HEK293 (cell line): ENCODE measurements at regions not wholly inside any gene's neighbourhood (a gene's known extent, or its start where the extent isn't known, plus 50 kb on each side); places are given as distances from the start of the nearest gene placed in this dataset.

Experiments
- CTCF ChIA-PET: fragments of 350-600 bp; formaldehyde crosslinking; extraction: SDS; loops from one replicate; lab custom pipeline; 2021; ENCODE audit warnings: antibody characterized with exemption; lab: Yijun Ruan, JAX
- POLR2A ChIA-PET: fragments of 300-600 bp; formaldehyde crosslinking; extraction: SDS; loops from one replicate; lab custom pipeline; 2020; ENCODE audit warnings: antibody characterized with exemption, inconsistent platforms; lab: Yijun Ruan, JAX
- H3K27ac ChIP-seq: fragments of 200-500 bp; sonication (Bioruptor generic); 2 replicates; pipeline ENCODE4 v1.5.1; 2014; ENCODE audit warnings: low read depth, low read length, control low read depth, inconsistent platforms; ENCODE audit errors: extremely low read depth
- H3K36me3 ChIP-seq, 2 experiments: fragments of 200-500 bp in 1 of 2; sonication (Bioruptor generic) in 1 of 2; 1 replicate in 1 of 2; 2 replicates in 1 of 2; pipeline ENCODE4 v1.5.1; 2014 to 2017; ENCODE audit warnings: inconsistent platforms in 2 of 2, low read length in 2 of 2; ENCODE audit not compliant: control insufficient read depth in 2 of 2, insufficient read depth in 1 of 2
- H3K4me1 ChIP-seq: fragments of 200-500 bp; sonication (Bioruptor generic); 2 replicates; pipeline ENCODE4 v1.5.1; 2014; ENCODE audit warnings: mild to moderate bottlenecking, low read length, inconsistent platforms; ENCODE audit not compliant: control insufficient read depth, insufficient read depth
- H3K4me3 ChIP-seq: 2 replicates; pipeline ENCODE4 v1.5.1; 2011; ENCODE audit warnings: low read depth, mild to moderate bottlenecking, control low read depth, low read length, moderate library complexity
- H3K9me3 ChIP-seq: fragments of 200-500 bp; sonication (Bioruptor generic); 2 replicates; pipeline ENCODE4 v1.5.1; 2014; ENCODE audit warnings: low read depth, low read length, inconsistent platforms; ENCODE audit not compliant: control insufficient read depth, insufficient read depth
- EGR2 ChIP-seq: fragments of 450-650 bp; formaldehyde crosslinking; IDR thresholded peaks from 2 replicates; pipeline ENCODE4 v1.5.1; 2016; ENCODE audit warnings: low read depth, missing biosample characterization, missing genetic modification characterization
- GFI1B ChIP-seq: fragments of 450-650 bp; formaldehyde crosslinking; IDR thresholded peaks from 2 replicates; pipeline ENCODE4 v1.5.1; 2016; ENCODE audit warnings: missing biosample characterization, missing genetic modification characterization
- MYNN ChIP-seq: fragments of 450-650 bp; formaldehyde crosslinking; IDR thresholded peaks from 2 replicates; pipeline ENCODE4 v1.5.1; 2016; ENCODE audit warnings: missing biosample characterization, missing genetic modification characterization, borderline replicate concordance
- MZF1 ChIP-seq: fragments of 450-650 bp; formaldehyde crosslinking; IDR thresholded peaks from 2 replicates; pipeline ENCODE4 v1.5.1; 2017; ENCODE audit warnings: missing biosample characterization, missing genetic modification characterization, borderline replicate concordance
- RBAK ChIP-seq: fragments of 450-650 bp; formaldehyde crosslinking; IDR thresholded peaks from 2 replicates; pipeline ENCODE4 v1.5.1; 2016; ENCODE audit warnings: missing biosample characterization, missing genetic modification characterization
- ZBTB1 ChIP-seq: fragments of 450-650 bp; formaldehyde crosslinking; IDR thresholded peaks from 2 replicates; pipeline ENCODE4 v1.5.1; 2016; ENCODE audit warnings: missing biosample characterization, missing genetic modification characterization
- ZFP3 ChIP-seq: fragments of 450-650 bp; formaldehyde crosslinking; IDR thresholded peaks from 2 replicates; pipeline ENCODE4 v1.5.1; 2016; ENCODE audit warnings: low read depth, missing biosample characterization, missing genetic modification characterization
- ZNF362 ChIP-seq: fragments of 450-650 bp; formaldehyde crosslinking; IDR thresholded peaks from 2 replicates; pipeline ENCODE4 v1.5.1; 2016; ENCODE audit warnings: missing biosample characterization, missing genetic modification characterization
- ZNF416 ChIP-seq: fragments of 450-650 bp; formaldehyde crosslinking; IDR thresholded peaks from 2 replicates; pipeline ENCODE4 v1.5.1; 2016; ENCODE audit warnings: missing biosample characterization, missing genetic modification characterization
- ZNF449 ChIP-seq: fragments of 450-650 bp; formaldehyde crosslinking; IDR thresholded peaks from 2 replicates; pipeline ENCODE4 v1.5.1; 2017; ENCODE audit warnings: missing biosample characterization, mild to moderate bottlenecking, missing genetic modification characterization, moderate library complexity
- ZNF501 ChIP-seq: fragments of 450-650 bp; formaldehyde crosslinking; IDR thresholded peaks from 2 replicates; pipeline ENCODE4 v1.5.1; 2016; ENCODE audit warnings: missing biosample characterization, missing genetic modification characterization
- ZNF518A ChIP-seq: fragments of 450-650 bp; formaldehyde crosslinking; conservative IDR thresholded peaks from 2 replicates; pipeline ENCODE4 v1.5.1; 2016; ENCODE audit warnings: low read depth, missing biosample characterization, missing genetic modification characterization
- ZNF629 ChIP-seq: fragments of 450-650 bp; formaldehyde crosslinking; IDR thresholded peaks from 2 replicates; pipeline ENCODE4 v1.5.1; 2017; ENCODE audit warnings: missing biosample characterization, missing genetic modification characterization
- ZNF701 ChIP-seq: fragments of 450-650 bp; formaldehyde crosslinking; IDR thresholded peaks from 2 replicates; pipeline ENCODE4 v1.5.1; 2016; ENCODE audit warnings: missing biosample characterization, missing genetic modification characterization

GRCh38 chr1:172863031-172863430 lies 187.7 kb downstream of the TNFSF18 start:
- Histone ChIP-seq H3K4me3 (no peak overlapping the region), H3K36me3 (no peaks in the 10 kb centered on the region), H3K9me3 (no peaks in the 10 kb centered on the region), H3K4me1 (no peaks in the 10 kb centered on the region), H3K27ac (no peak overlapping the region)
- ChIA-PET CTCF (interaction anchor here (0.6 kb wide), 1 partner anchor 182 kb away, joined by 3 read pairs; no protein-coding TSS in a partner anchor), POLR2A (no interaction called here)
- TF ChIP-seq ZNF518A (tag by site-specific recombination): no peak
- TF ChIP-seq GFI1B (tag by site-specific recombination): no peak
- TF ChIP-seq MYNN (tag by site-specific recombination): no peak
- TF ChIP-seq, all 188 proteins: peak for 0

GRCh38 chr1:172867216-172867818 lies 183.4 kb downstream of the TNFSF18 start:
- Histone ChIP-seq H3K36me3 (no peaks in the 10 kb centered on the region), H3K27ac (no peak overlapping the region), H3K4me1 (no peaks in the 10 kb centered on the region), H3K9me3 (no peaks in the 10 kb centered on the region), H3K4me3 (no peak overlapping the region)
- POLR2A ChIA-PET: no interaction called here
- CTCF ChIA-PET: no interaction called here
- TF ChIP-seq ZNF416 (tag by site-specific recombination) (no peak), ZNF501 (no peak), MZF1 (tag by site-specific recombination) (no peak), ZNF449 (tag by site-specific recombination) (no peak), RBAK (no peak), EGR2 (tag by site-specific recombination) (no peak), ZBTB1 (tag by site-specific recombination) (no peak), ZNF701 (tag by site-specific recombination) (no peak), ZNF629 (tag by site-specific recombination) (no peak), ZFP3 (no peak), ZNF362 (tag by site-specific recombination) (no peak)
